Endothelial cell of umbilical vein (primary cell): ENCODE measurements at regions not wholly inside any gene's neighbourhood (a gene's known extent, or its start where the extent isn't known, plus 50 kb on each side); places are given as distances from the start of the nearest gene placed in this dataset.

Experiments
- EZH2 ChIP-seq: IDR thresholded peaks from 2 replicates; pipeline ENCODE4 v1.6.1; 2012; ENCODE audit warnings: borderline replicate concordance, low read depth, mild to moderate bottlenecking, moderate library complexity, low read length, inconsistent platforms; ENCODE audit not compliant: severe bottlenecking
- FOS ChIP-seq: IDR thresholded peaks from 2 replicates; pipeline ENCODE4 v1.6.1; 2011; ENCODE audit warnings: mild to moderate bottlenecking, low read length, moderate library complexity, borderline replicate concordance; ENCODE audit not compliant: insufficient read depth
- MYC ChIP-seq: IDR thresholded peaks from one replicate; pipeline ENCODE4 v1.6.1; 2011; ENCODE audit warnings: mild to moderate bottlenecking, low read depth, low read length
- POLR2A ChIP-seq: IDR thresholded peaks from 2 replicates; pipeline ENCODE4 v1.6.1; 2012; ENCODE audit warnings: low read depth, mild to moderate bottlenecking, control low read depth, low read length
- POLR2AphosphoS5 ChIP-seq: IDR thresholded peaks from 2 replicates; pipeline ENCODE4 v1.6.1; 2012; ENCODE audit warnings: low read depth, mild to moderate bottlenecking, control low read depth, low read length, moderate library complexity; ENCODE audit not compliant: insufficient read depth
- TF ChIP-seq, protein P1 (sequence below), 2 donors: IDR thresholded peaks; 1 replicate in 1 of 2; 2 replicates in 1 of 2; pipeline ENCODE4 v1.5.1; 2011; ENCODE audit warnings: low read length in 2 of 2, mild to moderate bottlenecking in 2 of 2, moderate library complexity in 2 of 2, control low read depth in 1 of 2, inconsistent platforms in 1 of 2, low read depth in 1 of 2; ENCODE audit not compliant: insufficient read depth in 1 of 2; ENCODE audit errors: extremely low read depth in 1 of 2
- TF ChIP-seq, protein P2 (sequence below): IDR thresholded peaks from 2 replicates; pipeline ENCODE4 v1.6.1; 2011; ENCODE audit not compliant: insufficient read depth, insufficient read length

DNA sequence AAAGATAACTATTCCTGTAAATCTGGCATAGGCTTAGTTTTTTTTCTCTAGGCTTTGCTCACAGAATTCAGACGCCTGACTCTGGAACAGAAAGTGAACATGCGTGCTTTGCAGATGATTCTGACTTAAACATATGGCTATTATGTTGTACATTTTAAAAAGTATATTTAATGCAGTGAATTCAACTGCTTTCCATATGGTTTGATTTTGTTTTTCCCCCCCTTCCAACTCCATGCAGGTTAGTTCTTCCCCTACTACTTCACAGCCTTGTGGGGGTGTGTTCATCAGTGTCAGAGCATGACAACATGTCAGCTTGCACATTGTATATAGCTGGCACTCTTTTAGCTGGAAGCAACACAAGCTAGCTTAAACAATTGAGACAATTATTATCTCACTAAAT is 226.8 kb downstream of the TMEM167A start:
- TF ChIP-seq, protein P1, sequence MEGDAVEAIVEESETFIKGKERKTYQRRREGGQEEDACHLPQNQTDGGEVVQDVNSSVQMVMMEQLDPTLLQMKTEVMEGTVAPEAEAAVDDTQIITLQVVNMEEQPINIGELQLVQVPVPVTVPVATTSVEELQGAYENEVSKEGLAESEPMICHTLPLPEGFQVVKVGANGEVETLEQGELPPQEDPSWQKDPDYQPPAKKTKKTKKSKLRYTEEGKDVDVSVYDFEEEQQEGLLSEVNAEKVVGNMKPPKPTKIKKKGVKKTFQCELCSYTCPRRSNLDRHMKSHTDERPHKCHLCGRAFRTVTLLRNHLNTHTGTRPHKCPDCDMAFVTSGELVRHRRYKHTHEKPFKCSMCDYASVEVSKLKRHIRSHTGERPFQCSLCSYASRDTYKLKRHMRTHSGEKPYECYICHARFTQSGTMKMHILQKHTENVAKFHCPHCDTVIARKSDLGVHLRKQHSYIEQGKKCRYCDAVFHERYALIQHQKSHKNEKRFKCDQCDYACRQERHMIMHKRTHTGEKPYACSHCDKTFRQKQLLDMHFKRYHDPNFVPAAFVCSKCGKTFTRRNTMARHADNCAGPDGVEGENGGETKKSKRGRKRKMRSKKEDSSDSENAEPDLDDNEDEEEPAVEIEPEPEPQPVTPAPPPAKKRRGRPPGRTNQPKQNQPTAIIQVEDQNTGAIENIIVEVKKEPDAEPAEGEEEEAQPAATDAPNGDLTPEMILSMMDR (IDR thresholded peaks at IDR 0.05; ENCODE audit: extremely low read depth in 1 of 2, insufficient read depth in 1 of 2, low read depth in 1 of 2, low read length in 2 of 2) = no peak
- TF ChIP-seq EZH2 = no peak
- no peak for TF ChIP-seq POLR2A
- TF ChIP-seq POLR2AphosphoS5 = no peak
- TF ChIP-seq, protein P2, sequence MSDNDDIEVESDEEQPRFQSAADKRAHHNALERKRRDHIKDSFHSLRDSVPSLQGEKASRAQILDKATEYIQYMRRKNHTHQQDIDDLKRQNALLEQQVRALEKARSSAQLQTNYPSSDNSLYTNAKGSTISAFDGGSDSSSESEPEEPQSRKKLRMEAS = no peak
- no peak for TF ChIP-seq FOS
- TF ChIP-seq MYC = no peak
